CD4-positive, alpha-beta T cell treated with Interleukin-21 for 1 hour (primary cell): ENCODE measurements at regions not wholly inside any gene's neighbourhood (a gene's known extent, or its start where the extent isn't known, plus 50 kb on each side); places are given as distances from the start of the nearest gene placed in this dataset.

Experiments used
- DNase-seq: peaks from one replicate; pipeline ENCODE4 v3.0.0-alpha.2; 2020

- DNase-seq = no peak
Measured at GRCh38 chr6:163963205-163964120, 548.9 kb downstream of the QKI start.

- DNase-seq = no peak
Measured at GRCh38 chr6:163962627-163963117, 548.2 kb downstream of the QKI start.

- no peak for DNase-seq
Measured at GRCh38 chr6:163960128-163960527, 545.6 kb downstream of the QKI start.

- DNase-seq = no peak
Measured at GRCh38 chr6:163958646-163959045, 544.1 kb downstream of the QKI start.

GRCh38 chr6:163956571-163957407 is 542.3 kb downstream of the QKI start:
- DNase-seq = peak; percentile 61

GRCh38 chr6:163955756-163956155 is 541.2 kb downstream of the QKI start:
- no peak for DNase-seq

GRCh38 chr6:163955096-163955495 is 540.6 kb downstream of the QKI start:
- DNase-seq = no peak

GRCh38 chr6:163954088-163954775 is 539.7 kb downstream of the QKI start:
- no peak for DNase-seq

GRCh38 chr6:163952005-163952404 is 537.5 kb downstream of the QKI start:
- DNase-seq = no peak

GRCh38 chr6:163951326-163951725 is 536.8 kb downstream of the QKI start:
- no peak for DNase-seq

GRCh38 chr6:163950159-163950558 is 535.6 kb downstream of the QKI start:
- DNase-seq = no peak

GRCh38 chr6:163949431-163949830 is 534.9 kb downstream of the QKI start:
- DNase-seq = no peak

GRCh38 chr6:163948250-163948649 is 533.7 kb downstream of the QKI start:
- DNase-seq = no peak

- no peak for DNase-seq
Measured at GRCh38 chr6:163947276-163947675, 532.8 kb downstream of the QKI start.

GRCh38 chr6:163946437-163946836 is 531.9 kb downstream of the QKI start:
- DNase-seq = no peak

GRCh38 chr6:163945808-163946207 is 531.3 kb downstream of the QKI start:
- DNase-seq = no peak

GRCh38 chr6:163944897-163945296 is 530.4 kb downstream of the QKI start:
- DNase-seq = no peak

- DNase-seq = no peak
Measured at GRCh38 chr6:163943607-163944385, 529.3 kb downstream of the QKI start.

- no peak for DNase-seq
Measured at GRCh38 chr6:163942790-163943189, 528.3 kb downstream of the QKI start.

GRCh38 chr6:163941624-163941976 is 527.1 kb downstream of the QKI start:
- DNase-seq = no peak

- no peak for DNase-seq
Measured at GRCh38 chr6:163940705-163941623, 526.4 kb downstream of the QKI start.
